Stomach (tissue), 4 donors: ENCODE measurements at regions not wholly inside any gene's neighbourhood (a gene's known extent, or its start where the extent isn't known, plus 50 kb on each side); places are given as distances from the start of the nearest gene placed in this dataset.

Source experiments
- POLR2A ChIP-seq, 4 donors: fragments of 450-650 bp; IDR thresholded peaks; one replicate each; pipeline ENCODE4 v1.6.1; 2016; ENCODE audit warnings: antibody characterized with exemption in 4 of 4, control low read depth in 2 of 4, mild to moderate bottlenecking in 1 of 4, moderate library complexity in 1 of 4
- POLR2AphosphoS5 ChIP-seq, 3 donors: sonication (generic); formaldehyde crosslinking; IDR thresholded peaks; one replicate each; pipeline ENCODE4 v1.6.1; 2016; ENCODE audit warnings: antibody characterized with exemption in 3 of 3
- TF ChIP-seq, protein P1 (sequence below), 7 experiments: fragments of 450-650 bp in 4 of 7; fragments of 200-600 bp in 3 of 7; sonication (generic) in 3 of 7; IDR thresholded peaks; one replicate each; pipeline ENCODE4 v1.5.1; 2016 to 2019; ENCODE audit warnings: antibody characterized with exemption in 7 of 7, control low read depth in 2 of 7, mild to moderate bottlenecking in 1 of 7

DNA sequence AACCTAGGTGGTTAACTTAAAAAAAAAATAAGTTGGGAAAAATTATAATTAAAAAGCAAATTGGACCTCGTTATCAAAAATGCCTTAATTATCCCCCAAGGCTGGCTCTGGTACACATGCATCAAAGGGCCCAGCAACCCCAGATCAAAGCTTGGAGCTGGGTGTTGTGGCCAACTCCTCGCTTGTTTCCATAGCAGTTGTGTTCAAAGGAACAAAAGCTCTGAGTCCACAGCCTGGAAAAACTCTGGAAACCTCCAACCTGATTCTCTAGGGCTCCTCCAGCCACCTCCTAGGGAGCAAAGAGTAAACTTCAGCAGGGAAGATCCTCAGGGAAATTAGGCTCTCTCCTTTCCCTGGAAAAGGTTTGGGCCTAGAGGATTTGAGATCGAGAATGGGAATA lies 149.4 kb downstream of the NXPE2 start:
- no peak for TF ChIP-seq POLR2AphosphoS5 (IDR thresholded peaks at IDR 0.05)
- TF ChIP-seq, protein P1, sequence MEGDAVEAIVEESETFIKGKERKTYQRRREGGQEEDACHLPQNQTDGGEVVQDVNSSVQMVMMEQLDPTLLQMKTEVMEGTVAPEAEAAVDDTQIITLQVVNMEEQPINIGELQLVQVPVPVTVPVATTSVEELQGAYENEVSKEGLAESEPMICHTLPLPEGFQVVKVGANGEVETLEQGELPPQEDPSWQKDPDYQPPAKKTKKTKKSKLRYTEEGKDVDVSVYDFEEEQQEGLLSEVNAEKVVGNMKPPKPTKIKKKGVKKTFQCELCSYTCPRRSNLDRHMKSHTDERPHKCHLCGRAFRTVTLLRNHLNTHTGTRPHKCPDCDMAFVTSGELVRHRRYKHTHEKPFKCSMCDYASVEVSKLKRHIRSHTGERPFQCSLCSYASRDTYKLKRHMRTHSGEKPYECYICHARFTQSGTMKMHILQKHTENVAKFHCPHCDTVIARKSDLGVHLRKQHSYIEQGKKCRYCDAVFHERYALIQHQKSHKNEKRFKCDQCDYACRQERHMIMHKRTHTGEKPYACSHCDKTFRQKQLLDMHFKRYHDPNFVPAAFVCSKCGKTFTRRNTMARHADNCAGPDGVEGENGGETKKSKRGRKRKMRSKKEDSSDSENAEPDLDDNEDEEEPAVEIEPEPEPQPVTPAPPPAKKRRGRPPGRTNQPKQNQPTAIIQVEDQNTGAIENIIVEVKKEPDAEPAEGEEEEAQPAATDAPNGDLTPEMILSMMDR (IDR thresholded peaks at IDR 0.05), result no peak
- no peak for TF ChIP-seq POLR2A (IDR thresholded peaks at IDR 0.05)
